OCI-LY7 (cell line): ENCODE measurements at regions not wholly inside any gene's neighbourhood (a gene's known extent, or its start where the extent isn't known, plus 50 kb on each side); places are given as distances from the start of the nearest gene placed in this dataset.

Experiments used
- EZH2phosphoT487 ChIP-seq: fragments of 200-600 bp; sonication (generic); IDR thresholded peaks from 2 replicates; pipeline ENCODE4 v1.6.1; 2018; ENCODE audit warnings: low read depth, borderline replicate concordance, mild to moderate bottlenecking, mixed run types, antibody characterized with exemption, low read length, moderate library complexity, mixed read lengths
- TF ChIP-seq, protein P1 (sequence below): fragments of 200-600 bp; sonication (generic); conservative IDR thresholded peaks from 2 replicates; pipeline ENCODE4 v1.5.1; 2014; ENCODE audit warnings: mild to moderate bottlenecking, antibody characterized with exemption, low read length, moderate library complexity, mixed read lengths

DNA sequence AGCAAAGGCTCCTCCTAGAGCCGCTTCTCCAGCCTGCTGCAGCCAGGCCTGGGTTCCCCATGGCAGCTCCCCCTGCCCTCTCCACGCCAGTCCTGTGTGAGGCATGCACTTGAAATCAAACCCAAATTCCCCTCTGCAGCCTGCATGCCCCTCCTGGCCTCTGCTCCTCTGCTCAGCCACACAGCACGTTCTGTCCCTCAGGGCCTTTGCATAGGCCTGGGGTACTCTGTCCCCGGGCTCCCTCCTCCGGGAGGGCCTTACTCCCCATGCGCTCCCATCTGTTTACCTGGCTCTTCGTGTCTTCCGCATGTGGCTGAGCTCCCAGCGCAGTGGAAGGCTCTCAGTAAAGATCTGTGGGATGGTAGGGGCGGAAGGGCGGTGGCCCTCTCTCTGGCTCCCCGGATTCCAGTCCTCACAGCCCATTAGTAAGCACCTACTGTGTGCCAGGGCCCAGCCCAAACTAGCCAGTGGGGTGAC, 203.5 kb upstream of the IER5L start:
- TF ChIP-seq, protein P1, sequence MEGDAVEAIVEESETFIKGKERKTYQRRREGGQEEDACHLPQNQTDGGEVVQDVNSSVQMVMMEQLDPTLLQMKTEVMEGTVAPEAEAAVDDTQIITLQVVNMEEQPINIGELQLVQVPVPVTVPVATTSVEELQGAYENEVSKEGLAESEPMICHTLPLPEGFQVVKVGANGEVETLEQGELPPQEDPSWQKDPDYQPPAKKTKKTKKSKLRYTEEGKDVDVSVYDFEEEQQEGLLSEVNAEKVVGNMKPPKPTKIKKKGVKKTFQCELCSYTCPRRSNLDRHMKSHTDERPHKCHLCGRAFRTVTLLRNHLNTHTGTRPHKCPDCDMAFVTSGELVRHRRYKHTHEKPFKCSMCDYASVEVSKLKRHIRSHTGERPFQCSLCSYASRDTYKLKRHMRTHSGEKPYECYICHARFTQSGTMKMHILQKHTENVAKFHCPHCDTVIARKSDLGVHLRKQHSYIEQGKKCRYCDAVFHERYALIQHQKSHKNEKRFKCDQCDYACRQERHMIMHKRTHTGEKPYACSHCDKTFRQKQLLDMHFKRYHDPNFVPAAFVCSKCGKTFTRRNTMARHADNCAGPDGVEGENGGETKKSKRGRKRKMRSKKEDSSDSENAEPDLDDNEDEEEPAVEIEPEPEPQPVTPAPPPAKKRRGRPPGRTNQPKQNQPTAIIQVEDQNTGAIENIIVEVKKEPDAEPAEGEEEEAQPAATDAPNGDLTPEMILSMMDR: no peak
- TF ChIP-seq EZH2phosphoT487: no peak
